C4-2B (cell line): ENCODE measurements at regions not wholly inside any gene's neighbourhood (a gene's known extent, or its start where the extent isn't known, plus 50 kb on each side); places are given as distances from the start of the nearest gene placed in this dataset.
"Not testable (repeated sequence)": the region's sequence is repeated elsewhere in the genome, so short reads cannot be mapped to it uniquely, and the experiment has no call there.

Experiments used
- H3K27ac ChIP-seq: fragments of 450-650 bp; 2 replicates; pipeline ENCODE4 v1.5.1; 2017
- CTCF ChIP-seq: fragments of 450-650 bp; conservative IDR thresholded peaks from 2 replicates; pipeline ENCODE4 v1.5.1; 2017; ENCODE audit warnings: mild to moderate bottlenecking
- ZFX ChIP-seq: fragments of 450-650 bp; IDR thresholded peaks from 2 replicates; pipeline ENCODE4 v1.6.1; 2017

DNA sequence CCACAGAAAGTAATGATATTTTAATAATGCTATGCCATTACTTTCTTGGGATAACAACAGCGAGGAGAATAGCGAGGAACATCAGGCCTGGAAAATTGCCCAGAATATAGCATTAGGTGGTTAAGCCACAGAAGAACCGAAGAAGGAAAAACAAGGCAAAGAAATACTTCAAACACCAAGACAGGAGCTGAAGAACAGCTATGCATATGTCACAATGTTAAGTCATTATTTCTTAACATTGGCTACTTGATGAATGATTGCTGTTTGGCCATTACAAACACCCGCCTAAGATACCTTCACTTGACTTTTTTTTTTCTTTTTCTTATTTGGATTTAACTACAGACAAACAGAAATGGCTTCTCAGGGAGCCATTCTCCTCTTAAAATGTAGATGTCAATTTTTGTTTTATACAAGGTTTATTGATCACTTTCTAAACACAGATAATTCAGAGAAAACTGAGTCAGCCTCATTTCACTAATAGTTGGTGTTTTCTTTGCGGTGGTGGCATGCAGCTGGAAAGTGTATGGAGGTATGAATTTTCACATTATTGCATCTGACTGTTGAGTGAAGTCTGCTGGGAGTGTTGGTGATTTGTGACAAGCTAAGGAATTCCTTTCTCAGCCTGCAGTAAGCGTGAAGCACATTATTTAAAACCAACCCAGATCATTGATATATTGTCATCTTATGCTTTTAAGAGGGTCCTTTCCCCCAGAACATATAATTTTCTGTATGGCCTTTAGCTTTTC is 705.7 kb upstream of the NR2F2 start:
- H3K27ac ChIP-seq: no peak overlapping the region
- no peak for TF ChIP-seq ZFX
- TF ChIP-seq CTCF: no peak

GRCh38 chr15:95626501-95627361 is 703.8 kb upstream of the NR2F2 start:
- no peak overlapping the region for H3K27ac ChIP-seq
- TF ChIP-seq ZFX (no peak), CTCF (no peak)

DNA sequence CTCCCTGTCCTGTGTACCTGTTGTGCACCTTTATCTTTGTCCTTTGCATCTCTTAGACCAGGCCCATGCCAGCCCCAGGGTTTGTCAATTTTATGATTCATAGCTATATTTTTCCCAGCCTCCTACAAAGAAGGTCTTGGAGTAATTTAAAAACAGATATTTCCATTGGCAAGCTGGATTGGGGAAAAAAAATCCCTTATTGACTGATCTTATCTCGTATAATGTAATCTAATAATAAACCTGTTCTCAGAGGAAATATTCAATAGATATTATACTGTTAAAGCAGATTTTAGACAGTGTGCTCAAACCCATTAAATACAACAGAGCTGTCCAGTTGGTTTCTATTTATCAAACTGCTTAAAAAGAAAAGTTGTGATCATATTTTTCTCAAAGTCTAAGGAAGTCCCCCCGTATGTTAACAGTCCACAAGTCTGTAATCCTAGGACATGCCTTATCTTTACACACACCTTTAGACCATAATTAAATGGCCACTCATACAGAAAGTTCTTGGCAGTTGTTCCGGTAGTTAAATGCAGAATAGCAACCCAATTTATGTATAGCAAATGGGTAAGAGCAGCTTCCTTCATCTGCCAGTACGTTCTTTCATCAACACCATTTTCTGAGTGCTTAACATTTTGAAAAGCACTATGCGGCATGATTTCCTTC is 700.9 kb upstream of the NR2F2 start:
- TF ChIP-seq ZFX (no peak), CTCF (no peak)
- no peak overlapping the region for H3K27ac ChIP-seq

DNA sequence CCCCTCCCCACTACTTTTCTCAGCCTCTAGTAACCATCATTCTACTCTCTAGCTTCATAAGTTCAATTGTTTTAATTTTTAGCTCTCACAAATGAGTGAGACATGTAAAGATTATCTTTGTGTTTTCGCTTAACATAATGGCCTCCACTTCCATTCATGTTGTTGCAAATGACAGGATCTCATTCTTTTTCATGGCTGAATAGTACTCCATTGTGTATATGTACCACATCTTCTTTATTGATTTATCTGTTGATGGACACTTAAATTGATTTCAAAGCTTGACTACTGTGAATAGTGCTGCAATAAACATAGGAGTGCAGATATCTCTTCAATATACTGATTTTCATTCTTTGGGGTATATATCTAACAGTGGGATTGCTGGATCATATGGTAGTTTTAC is 699.8 kb upstream of the NR2F2 start:
- H3K27ac ChIP-seq: no peak overlapping the region
- TF ChIP-seq CTCF (no peak), ZFX (no peak)

DNA sequence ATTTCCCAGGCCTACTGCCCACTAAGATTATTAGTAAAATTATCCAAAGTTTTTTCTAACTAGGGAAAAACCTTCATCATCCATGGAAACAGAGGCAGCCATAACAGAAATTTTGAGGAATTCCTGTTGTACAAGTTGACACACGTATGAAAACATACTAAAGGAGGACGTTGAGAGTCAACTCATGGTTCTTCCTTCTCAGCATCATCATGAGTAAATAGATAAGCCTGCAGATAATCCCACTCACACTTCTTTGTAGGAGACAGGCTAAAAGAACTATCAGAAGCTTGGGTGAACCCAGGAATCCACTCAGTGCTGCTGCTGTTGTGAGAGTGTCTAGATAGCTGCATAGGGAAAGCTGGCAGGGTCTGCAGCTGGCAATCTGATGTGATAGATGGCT is 694.8 kb upstream of the NR2F2 start:
- H3K27ac ChIP-seq: no peak overlapping the region
- no peak for TF ChIP-seq ZFX
- no peak for TF ChIP-seq CTCF

DNA sequence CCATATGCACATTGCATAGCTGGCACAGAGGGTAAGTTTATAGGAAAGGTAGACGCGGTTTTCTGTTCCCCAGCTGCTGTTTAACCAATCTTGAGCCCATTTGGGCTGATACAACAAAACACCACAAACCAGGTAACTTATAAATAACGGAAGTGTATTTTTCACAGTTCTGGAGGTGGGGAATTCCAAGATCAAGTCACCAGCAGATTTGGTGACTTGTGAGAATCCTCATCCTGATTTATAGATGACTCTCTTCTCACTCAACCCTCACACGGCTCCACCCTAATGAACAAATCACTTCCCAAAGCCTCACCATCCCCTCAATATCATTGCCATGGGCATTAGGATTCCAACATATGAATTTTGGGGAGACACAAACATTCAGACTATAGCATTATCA is 694.4 kb upstream of the NR2F2 start:
- H3K27ac ChIP-seq: no peak overlapping the region
- TF ChIP-seq CTCF (no peak), ZFX (no peak)

DNA sequence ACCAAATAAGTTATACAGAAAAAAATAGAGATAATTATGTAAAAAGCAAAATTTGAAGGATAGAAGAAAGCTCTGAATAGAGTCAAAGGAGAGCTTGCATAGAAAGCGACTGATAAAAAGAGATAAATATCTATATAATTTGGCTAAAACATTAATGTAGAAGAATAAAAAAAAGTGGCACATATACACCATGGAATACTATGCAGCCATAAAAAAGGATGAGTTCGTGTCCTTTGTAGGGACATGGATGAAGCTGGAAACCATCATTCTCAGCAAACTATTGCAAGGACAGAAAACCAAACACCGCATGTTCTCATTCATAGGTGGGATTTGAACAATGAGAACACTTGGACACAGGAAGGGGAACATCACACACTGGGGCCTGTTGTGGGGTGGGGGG is 693.3 kb upstream of the NR2F2 start:
- not testable (repeated sequence) for H3K27ac ChIP-seq
